ENCODE measurements at regions not wholly inside any gene's neighbourhood (a gene's known extent, or its start where the extent isn't known, plus 50 kb on each side); places are given as distances from the start of the nearest gene placed in this dataset.

DNA sequence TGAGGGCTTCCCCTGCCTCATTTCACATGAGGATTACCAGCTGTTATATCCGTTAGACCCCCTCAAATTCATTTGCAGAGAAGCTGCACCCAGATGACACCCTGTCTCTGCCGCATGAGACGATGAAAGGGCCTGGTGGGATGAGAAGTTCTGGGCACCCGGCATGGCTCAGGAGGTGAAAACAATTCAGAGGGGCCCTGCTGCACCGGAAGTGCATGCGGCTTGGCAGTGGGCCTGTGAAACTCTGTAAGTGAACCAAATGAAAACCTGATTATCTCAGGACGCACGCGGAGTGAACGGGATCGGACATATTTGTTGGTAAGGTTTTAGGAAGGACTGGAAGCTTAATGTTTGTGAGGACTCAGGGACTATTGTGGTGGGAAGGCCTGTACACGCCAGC is 511.2 kb downstream of the TCERG1L start:
- no peak for DNase-seq (ENCODE audit: extremely low spot score)
- POLR2A ChIA-PET, result no interaction called here
- no peak for TF ChIP-seq LEF1 (IDR thresholded peaks at IDR 0.05; ENCODE audit: borderline replicate concordance)
- CTCF ChIA-PET, result no interaction called here

DNA sequence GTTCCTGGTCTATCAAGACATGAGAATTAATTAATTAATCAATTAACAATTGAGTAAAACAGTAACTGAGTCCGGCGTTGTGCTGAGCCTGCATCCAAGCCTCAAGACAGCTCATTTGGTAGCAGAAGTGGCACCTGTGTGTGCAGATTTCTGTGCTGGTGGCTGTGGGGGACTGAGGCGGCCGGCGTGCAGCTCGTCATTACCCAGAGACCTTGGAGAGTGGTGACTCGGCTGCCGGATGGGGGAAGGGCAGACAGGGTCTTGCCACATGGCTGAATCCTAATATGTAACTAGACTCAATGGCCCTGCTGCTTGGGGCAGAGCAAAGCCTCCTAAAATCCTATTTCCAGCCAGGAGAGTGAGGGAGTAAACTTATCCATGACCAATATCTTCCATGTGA is 510.2 kb downstream of the TCERG1L start:
- ChIA-PET POLR2A (no interaction called here), CTCF (no interaction called here)
- DNase-seq (ENCODE audit: extremely low spot score), result no peak
- TF ChIP-seq FOXA1 (IDR thresholded peaks at IDR 0.05) (no peak), HDGF (IDR thresholded peaks at IDR 0.05; ENCODE audit: borderline replicate concordance) (no peak), FOXM1 (IDR thresholded peaks at IDR 0.05; ENCODE audit: borderline replicate concordance) (no peak), ZNF384 (IDR thresholded peaks at IDR 0.05) (no peak), BHLHE40 (IDR thresholded peaks at IDR 0.05; ENCODE audit: borderline replicate concordance) (no peak), SUZ12 (IDR thresholded peaks at IDR 0.05) (no peak), TARDBP (IDR thresholded peaks at IDR 0.05) (no peak)
- TF ChIP-seq, protein P1, sequence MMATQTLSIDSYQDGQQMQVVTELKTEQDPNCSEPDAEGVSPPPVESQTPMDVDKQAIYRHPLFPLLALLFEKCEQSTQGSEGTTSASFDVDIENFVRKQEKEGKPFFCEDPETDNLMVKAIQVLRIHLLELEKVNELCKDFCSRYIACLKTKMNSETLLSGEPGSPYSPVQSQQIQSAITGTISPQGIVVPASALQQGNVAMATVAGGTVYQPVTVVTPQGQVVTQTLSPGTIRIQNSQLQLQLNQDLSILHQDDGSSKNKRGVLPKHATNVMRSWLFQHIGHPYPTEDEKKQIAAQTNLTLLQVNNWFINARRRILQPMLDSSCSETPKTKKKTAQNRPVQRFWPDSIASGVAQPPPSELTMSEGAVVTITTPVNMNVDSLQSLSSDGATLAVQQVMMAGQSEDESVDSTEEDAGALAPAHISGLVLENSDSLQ (IDR thresholded peaks at IDR 0.05), result no peak

DNA sequence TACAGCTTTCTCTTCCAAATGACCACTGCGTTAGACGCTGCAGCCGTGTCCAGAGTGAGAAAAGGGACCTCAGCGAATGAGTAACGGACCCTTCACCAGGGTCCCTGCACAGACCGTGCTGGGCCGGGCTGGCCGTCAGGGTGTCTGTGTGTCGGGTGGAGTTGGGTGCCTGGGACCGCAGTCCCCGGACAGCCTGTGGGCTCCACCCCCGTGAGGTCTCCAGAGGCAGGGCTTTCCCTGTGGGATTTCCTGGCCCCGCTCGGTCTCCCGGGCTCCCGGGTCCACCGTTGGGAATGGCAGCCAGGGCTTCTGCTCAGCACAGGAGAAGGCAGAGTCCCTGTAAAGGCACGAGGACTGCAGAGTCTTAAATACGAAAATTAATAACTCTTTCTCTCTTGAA is 509.7 kb downstream of the TCERG1L start:
- ChIA-PET CTCF (no interaction called here), POLR2A (no interaction called here)
- TF ChIP-seq TARDBP (IDR thresholded peaks at IDR 0.05), result no peak
- TF ChIP-seq FOXK2 (IDR thresholded peaks at IDR 0.05), result no peak
- no peak for TF ChIP-seq BHLHE40 (IDR thresholded peaks at IDR 0.05; ENCODE audit: borderline replicate concordance)
- no peak for TF ChIP-seq HDGF (IDR thresholded peaks at IDR 0.05; ENCODE audit: borderline replicate concordance)
- no peak for TF ChIP-seq CTBP1 (IDR thresholded peaks at IDR 0.05; ENCODE audit: borderline replicate concordance)
- no peak for TF ChIP-seq L3MBTL2 (conservative IDR thresholded peaks at IDR 0.05)
- no peak for DNase-seq (ENCODE audit: extremely low spot score)

DNA sequence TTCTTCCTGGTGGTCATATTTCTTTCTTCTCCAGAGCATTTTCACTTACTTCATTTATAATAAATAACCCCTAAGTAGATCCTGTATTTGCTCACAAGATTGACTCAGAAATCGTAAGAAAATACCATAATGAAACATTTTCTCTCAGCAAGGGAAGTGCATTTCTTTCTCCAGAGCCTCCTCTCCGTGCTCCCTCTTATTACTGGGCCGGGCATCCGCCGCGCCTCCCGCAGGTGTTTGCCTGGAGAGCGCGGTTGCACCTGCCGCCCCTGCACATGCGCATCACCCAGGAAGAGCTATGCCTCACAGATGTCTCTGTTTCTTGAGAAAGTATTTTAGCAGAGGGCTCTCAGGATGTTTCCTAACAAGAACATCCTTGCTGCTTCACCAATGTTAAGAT is 509.2 kb downstream of the TCERG1L start:
- CTCF ChIA-PET, result no interaction called here

DNA sequence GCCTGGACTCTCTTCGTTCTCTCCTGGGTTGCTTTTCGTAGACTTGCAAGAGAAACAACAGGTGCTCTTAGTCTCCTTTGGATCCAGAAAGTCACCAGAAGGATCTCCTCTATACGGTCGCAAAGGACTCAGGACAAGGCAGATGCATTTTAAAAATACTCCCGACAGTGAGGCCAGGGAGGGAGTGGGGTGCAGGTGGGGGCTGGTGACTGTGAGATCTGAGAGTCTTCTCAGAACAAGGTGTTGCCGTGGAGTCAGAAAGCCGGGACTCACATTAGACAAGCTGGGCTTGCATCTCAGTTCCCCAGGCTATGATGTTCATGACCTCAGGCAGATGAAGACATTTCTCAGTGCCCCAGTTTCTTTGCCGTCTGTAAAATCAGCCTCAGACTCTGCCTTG is 507.2 kb downstream of the TCERG1L start:
- ChIA-PET POLR2A (no interaction called here), CTCF (no interaction called here)
- TF ChIP-seq ZNF384 (IDR thresholded peaks at IDR 0.05) (no peak), CTBP1 (IDR thresholded peaks at IDR 0.05; ENCODE audit: borderline replicate concordance) (no peak), SP1 (IDR thresholded peaks at IDR 0.05) (no peak), TARDBP (IDR thresholded peaks at IDR 0.05) (no peak), HDGF (IDR thresholded peaks at IDR 0.05; ENCODE audit: borderline replicate concordance) (no peak), LEF1 (IDR thresholded peaks at IDR 0.05; ENCODE audit: borderline replicate concordance) (no peak), FOXA1 (IDR thresholded peaks at IDR 0.05) (no peak), ARNT (IDR thresholded peaks at IDR 0.05) (no peak)
- TF ChIP-seq, protein P1 (IDR thresholded peaks at IDR 0.05), result no peak
- DNase-seq (ENCODE audit: extremely low spot score), result no peak

More for the DNA sequence above, 509.2 kb downstream of the TCERG1L start:
- DNase-seq (ENCODE audit: extremely low spot score), result no peak
- POLR2A ChIA-PET, result no interaction called here
- TF ChIP-seq SUZ12 (IDR thresholded peaks at IDR 0.05), result no peak
- no peak for TF ChIP-seq FOXA1 (IDR thresholded peaks at IDR 0.05)
- no peak for TF ChIP-seq CTBP1 (IDR thresholded peaks at IDR 0.05; ENCODE audit: borderline replicate concordance)
- TF ChIP-seq HDGF (IDR thresholded peaks at IDR 0.05; ENCODE audit: borderline replicate concordance), result no peak
- TF ChIP-seq L3MBTL2 (conservative IDR thresholded peaks at IDR 0.05), result no peak
- no peak for TF ChIP-seq ARNT (IDR thresholded peaks at IDR 0.05)
- no peak for TF ChIP-seq TARDBP (IDR thresholded peaks at IDR 0.05)
- TF ChIP-seq, protein P1 (IDR thresholded peaks at IDR 0.05), result no peak
- no peak for TF ChIP-seq SP1 (IDR thresholded peaks at IDR 0.05)
- TF ChIP-seq FOXK2 (IDR thresholded peaks at IDR 0.05), result no peak
- no peak for TF ChIP-seq ELF4 (IDR thresholded peaks at IDR 0.05)
- TF ChIP-seq FOXM1 (IDR thresholded peaks at IDR 0.05; ENCODE audit: borderline replicate concordance), result no peak
- no peak for TF ChIP-seq ZNF384 (IDR thresholded peaks at IDR 0.05)
- TF ChIP-seq LEF1 (IDR thresholded peaks at IDR 0.05; ENCODE audit: borderline replicate concordance), result no peak
- no peak for TF ChIP-seq NFRKB (IDR thresholded peaks at IDR 0.05)
- no peak for TF ChIP-seq BHLHE40 (IDR thresholded peaks at IDR 0.05; ENCODE audit: borderline replicate concordance)

DNA sequence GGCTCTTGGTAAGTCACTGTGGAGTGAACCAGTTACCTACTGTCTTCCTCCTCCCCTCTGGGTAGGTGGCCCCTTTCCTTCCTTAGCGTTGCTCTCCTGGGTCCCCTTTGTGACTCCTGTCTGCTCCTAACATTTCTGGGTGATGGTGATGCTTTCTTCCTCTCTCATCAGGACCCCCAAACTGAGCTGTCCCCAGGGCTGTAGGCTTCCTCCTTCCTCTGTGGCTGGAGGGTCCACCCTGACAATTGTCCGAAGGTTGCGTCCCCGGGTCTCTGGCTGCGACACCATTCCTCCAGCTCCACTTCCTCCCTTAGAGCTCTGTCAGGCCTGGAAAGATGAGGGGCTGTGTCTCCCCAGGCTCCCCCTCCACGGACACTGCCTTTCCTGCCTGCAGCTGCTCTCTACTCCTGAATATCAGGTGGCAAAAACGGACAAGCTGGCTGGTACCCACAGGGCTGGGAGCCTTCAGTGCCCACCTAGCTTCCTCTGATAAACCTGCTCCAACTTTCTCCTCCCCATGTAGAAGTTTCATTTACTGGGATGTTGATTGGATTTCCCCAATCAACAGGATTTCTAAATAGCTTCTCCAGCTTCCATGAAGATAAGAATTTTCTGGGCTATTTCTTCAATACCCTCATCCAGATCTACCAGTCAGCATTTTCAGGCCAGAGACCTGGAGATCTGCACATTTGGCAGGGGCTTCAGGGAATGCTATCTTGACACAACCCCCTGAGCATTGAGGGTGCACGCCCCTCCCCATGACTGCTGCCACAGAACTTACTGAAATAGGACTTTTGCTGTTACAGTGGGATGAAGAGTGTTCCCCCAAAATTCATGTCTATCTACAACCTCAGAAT is 506.5 kb downstream of the TCERG1L start:
- ChIA-PET POLR2A (no interaction called here), CTCF (no interaction called here)
- TF ChIP-seq FOXM1 (IDR thresholded peaks at IDR 0.05; ENCODE audit: borderline replicate concordance), result no peak
- no peak for TF ChIP-seq BHLHE40 (IDR thresholded peaks at IDR 0.05; ENCODE audit: borderline replicate concordance)
- no peak for TF ChIP-seq CTBP1 (IDR thresholded peaks at IDR 0.05; ENCODE audit: borderline replicate concordance)
- no peak for TF ChIP-seq FOXA1 (IDR thresholded peaks at IDR 0.05)
- no peak for TF ChIP-seq ZNF384 (IDR thresholded peaks at IDR 0.05)
- TF ChIP-seq SUZ12 (IDR thresholded peaks at IDR 0.05), result no peak
- DNase-seq (ENCODE audit: extremely low spot score), result no peak

DNA sequence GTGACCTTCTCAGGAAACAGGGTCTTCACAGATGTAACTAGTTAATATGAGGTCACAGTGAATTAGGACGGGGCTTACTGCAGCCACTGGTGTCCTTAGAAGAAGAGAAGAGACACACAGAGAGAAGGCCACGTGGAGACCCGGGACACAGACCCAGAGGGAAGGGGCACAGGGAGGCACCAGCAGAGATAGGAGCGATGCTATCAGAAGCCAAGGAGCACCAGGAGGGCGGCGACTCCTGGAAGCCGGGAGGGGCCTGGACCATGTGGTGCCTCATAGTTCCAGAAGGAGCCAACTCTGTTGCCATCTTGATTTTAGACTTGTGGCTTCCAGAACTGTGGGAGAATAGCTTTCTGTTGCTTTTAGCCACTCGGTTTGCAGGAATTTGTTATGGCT is 505.9 kb downstream of the TCERG1L start:
- ChIA-PET CTCF (no interaction called here), POLR2A (no interaction called here)
- no peak for TF ChIP-seq FOXM1 (IDR thresholded peaks at IDR 0.05; ENCODE audit: borderline replicate concordance)
- no peak for TF ChIP-seq HDGF (IDR thresholded peaks at IDR 0.05; ENCODE audit: borderline replicate concordance)
- TF ChIP-seq NFRKB (IDR thresholded peaks at IDR 0.05), result no peak
- TF ChIP-seq ZNF384 (IDR thresholded peaks at IDR 0.05), result no peak
- TF ChIP-seq LEF1 (IDR thresholded peaks at IDR 0.05; ENCODE audit: borderline replicate concordance), result no peak
- no peak for TF ChIP-seq SP1 (IDR thresholded peaks at IDR 0.05)
- TF ChIP-seq FOXA1 (IDR thresholded peaks at IDR 0.05), result no peak
- TF ChIP-seq BHLHE40 (IDR thresholded peaks at IDR 0.05; ENCODE audit: borderline replicate concordance), result no peak
- no peak for TF ChIP-seq CTBP1 (IDR thresholded peaks at IDR 0.05; ENCODE audit: borderline replicate concordance)
- TF ChIP-seq TARDBP (IDR thresholded peaks at IDR 0.05), result no peak
- TF ChIP-seq L3MBTL2 (conservative IDR thresholded peaks at IDR 0.05), result no peak
- TF ChIP-seq, protein P1 (IDR thresholded peaks at IDR 0.05), result no peak
- no peak for TF ChIP-seq FOXK2 (IDR thresholded peaks at IDR 0.05)
- TF ChIP-seq ELF4 (IDR thresholded peaks at IDR 0.05), result no peak
- no peak for TF ChIP-seq SUZ12 (IDR thresholded peaks at IDR 0.05)
- no peak for TF ChIP-seq ARNT (IDR thresholded peaks at IDR 0.05)
- DNase-seq (ENCODE audit: extremely low spot score), result no peak

Measured in HEK293T (cell line).